Stimulated activated naive B cell treated with anti-CD40 and anti-IgM and Interleukin-4, amounts not matched to agents 10 μg/mL and 1 μg/mL and 100 μg/mL, for 72 hours (primary cell): ENCODE measurements at regions not wholly inside any gene's neighbourhood (a gene's known extent, or its start where the extent isn't known, plus 50 kb on each side); places are given as distances from the start of the nearest gene placed in this dataset.

Experiments used
- ATAC-seq, 2 donors: fragments of 150-1000 bp; cut with Tn5 transposase; replicated peaks; 2 replicates each; pipeline ENCODE4 v1.10.0; 2021; ENCODE audit warnings: moderate library complexity in 1 of 2
- DNase-seq: peaks from one replicate; pipeline ENCODE4 v3.0.0; 2021
- H3K27ac Mint-ChIP-seq: one replicate; pipeline ENCODE4 v1.8.0; 2022; ENCODE audit warnings: mild to moderate bottlenecking, mixed read lengths
- H3K27me3 Mint-ChIP-seq, 2 donors: one replicate each; pipeline ENCODE4 v1.8.0; 2022; ENCODE audit warnings: mixed read lengths in 2 of 2
- H3K36me3 Mint-ChIP-seq, 2 donors: one replicate each; pipeline ENCODE4 v1.8.0; 2022; ENCODE audit warnings: mixed read lengths in 2 of 2, mild to moderate bottlenecking in 1 of 2
- H3K4me1 Mint-ChIP-seq, 2 donors: one replicate each; pipeline ENCODE4 v1.8.0; 2022; ENCODE audit warnings: mixed read lengths in 2 of 2, mild to moderate bottlenecking in 1 of 2
- H3K4me3 Mint-ChIP-seq, 2 donors: one replicate each; pipeline ENCODE4 v1.8.0; 2022; ENCODE audit warnings: mild to moderate bottlenecking in 2 of 2, mixed read lengths in 2 of 2, moderate library complexity in 1 of 2
- H3K9me3 Mint-ChIP-seq, 2 donors: one replicate each; pipeline ENCODE4 v1.8.0; 2022; ENCODE audit warnings: mixed read lengths in 2 of 2, mild to moderate bottlenecking in 1 of 2

DNA sequence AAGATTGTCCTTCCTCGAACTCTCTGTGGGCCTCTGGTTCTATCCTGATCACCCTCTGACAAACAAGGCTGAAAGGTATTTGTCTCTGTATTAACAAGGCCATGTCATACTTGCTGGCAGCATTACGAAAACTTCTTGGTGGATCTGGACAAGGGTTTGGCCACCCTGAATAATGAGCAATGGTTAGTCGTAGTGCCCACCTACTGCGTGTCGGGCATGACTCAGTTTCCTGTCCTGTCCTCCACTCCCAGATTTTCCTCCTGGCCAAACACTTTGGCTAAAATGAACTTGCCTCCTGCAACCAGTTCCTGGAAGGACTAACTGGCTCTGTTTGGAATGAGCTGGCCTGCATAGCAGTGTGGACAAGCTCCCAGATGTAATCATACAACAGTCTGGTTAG, 198.5 kb upstream of the SMIM21 start:
- peaks cover 0 to 4% of the 10 kb centered on the region in 2 donors for H3K9me3 Mint-ChIP-seq
- ATAC-seq (no peak), DNase-seq (no peak)
- no peaks in the 10 kb centered on the region for H3K27me3 Mint-ChIP-seq
- H3K36me3 Mint-ChIP-seq: no peaks in the 10 kb centered on the region
- no peak overlapping the region for H3K27ac Mint-ChIP-seq
- H3K4me3 Mint-ChIP-seq: no peak overlapping the region
- no peaks in the 10 kb centered on the region for H3K4me1 Mint-ChIP-seq

- H3K27ac Mint-ChIP-seq: no peak overlapping the region
- DNase-seq: no peak
- ATAC-seq: no peak
- H3K4me1 Mint-ChIP-seq: no peaks in the 10 kb centered on the region
- H3K27me3 Mint-ChIP-seq: no peaks in the 10 kb centered on the region
- no peak overlapping the region for H3K4me3 Mint-ChIP-seq
- no peaks in the 10 kb centered on the region for H3K36me3 Mint-ChIP-seq
- H3K9me3 Mint-ChIP-seq: peaks cover 1 to 4% of the 10 kb centered on the region in 2 donors
Measured at GRCh38 chr18:75624869-75625268, 197.4 kb upstream of the SMIM21 start.

DNA sequence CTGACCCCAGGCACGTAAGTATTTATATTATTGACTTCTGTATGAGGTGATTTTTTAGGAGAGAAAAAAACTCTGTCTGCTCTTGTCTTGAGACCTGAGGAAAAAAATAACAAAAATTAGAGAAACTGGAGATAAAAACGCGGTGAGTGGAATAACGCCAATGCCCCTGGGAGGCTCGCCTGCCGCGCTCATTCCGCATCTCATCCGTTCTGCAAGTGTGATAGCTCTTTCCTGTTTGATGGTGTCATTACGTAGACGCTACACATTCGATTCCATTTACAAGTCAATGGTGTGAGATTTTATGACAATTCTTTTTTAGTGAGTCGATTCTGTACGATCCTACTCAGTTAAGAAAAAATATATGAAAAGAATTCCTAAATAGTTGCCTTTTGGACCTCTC, 194.3 kb upstream of the SMIM21 start:
- no peak overlapping the region for H3K4me3 Mint-ChIP-seq
- H3K27ac Mint-ChIP-seq: no peak overlapping the region
- no peaks in the 10 kb centered on the region for H3K4me1 Mint-ChIP-seq
- ATAC-seq (no peak), DNase-seq (no peak)
- peaks cover 0 to 6% of the 10 kb centered on the region in 2 donors for H3K9me3 Mint-ChIP-seq
- H3K27me3 Mint-ChIP-seq: peaks cover 0 to 5% of the 10 kb centered on the region in 2 donors
- no peaks in the 10 kb centered on the region for H3K36me3 Mint-ChIP-seq

GRCh38 chr18:75618146-75618545, 190.6 kb upstream of the SMIM21 start:
- H3K36me3 Mint-ChIP-seq: no peaks in the 10 kb centered on the region
- no peak for DNase-seq
- peaks cover 0 to 2% of the 10 kb centered on the region in 2 donors for H3K4me1 Mint-ChIP-seq
- peaks cover 0 to 5% of the 10 kb centered on the region in 2 donors for H3K27me3 Mint-ChIP-seq
- no peak for ATAC-seq
- H3K4me3 Mint-ChIP-seq: no peak overlapping the region
- H3K9me3 Mint-ChIP-seq: peaks cover 3 to 6% of the 10 kb centered on the region in 2 donors
- H3K27ac Mint-ChIP-seq: no peak overlapping the region

GRCh38 chr18:75612456-75612855, 185.0 kb upstream of the SMIM21 start:
- H3K36me3 Mint-ChIP-seq: no peaks in the 10 kb centered on the region
- no peak overlapping the region for H3K4me3 Mint-ChIP-seq
- no peak overlapping the region for H3K27ac Mint-ChIP-seq
- H3K27me3 Mint-ChIP-seq: no peaks in the 10 kb centered on the region
- peaks cover 0 to 3% of the 10 kb centered on the region in 2 donors for H3K9me3 Mint-ChIP-seq
- peaks cover 0 to 2% of the 10 kb centered on the region in 2 donors for H3K4me1 Mint-ChIP-seq
- DNase-seq (no peak), ATAC-seq (no peak)

- H3K4me1 Mint-ChIP-seq: no peaks in the 10 kb centered on the region
- no peak for ATAC-seq
- DNase-seq: no peak
- H3K9me3 Mint-ChIP-seq: no peaks in the 10 kb centered on the region
- no peak overlapping the region for H3K27ac Mint-ChIP-seq
- H3K27me3 Mint-ChIP-seq: no peaks in the 10 kb centered on the region
- H3K36me3 Mint-ChIP-seq: no peaks in the 10 kb centered on the region
- H3K4me3 Mint-ChIP-seq: no peak overlapping the region
Measured at GRCh38 chr18:75607701-75608100, 180.2 kb upstream of the SMIM21 start.

- Mint-ChIP-seq H3K27ac (no peak overlapping the region), H3K4me1 (no peaks in the 10 kb centered on the region), H3K27me3 (no peaks in the 10 kb centered on the region), H3K36me3 (no peaks in the 10 kb centered on the region), H3K4me3 (no peak overlapping the region), H3K9me3 (peaks cover 10 to 17% of the 10 kb centered on the region in 2 donors)
- DNase-seq: no peak
- ATAC-seq: no peak
Measured at GRCh38 chr18:75592527-75592926, 165.0 kb upstream of the SMIM21 start.

DNA sequence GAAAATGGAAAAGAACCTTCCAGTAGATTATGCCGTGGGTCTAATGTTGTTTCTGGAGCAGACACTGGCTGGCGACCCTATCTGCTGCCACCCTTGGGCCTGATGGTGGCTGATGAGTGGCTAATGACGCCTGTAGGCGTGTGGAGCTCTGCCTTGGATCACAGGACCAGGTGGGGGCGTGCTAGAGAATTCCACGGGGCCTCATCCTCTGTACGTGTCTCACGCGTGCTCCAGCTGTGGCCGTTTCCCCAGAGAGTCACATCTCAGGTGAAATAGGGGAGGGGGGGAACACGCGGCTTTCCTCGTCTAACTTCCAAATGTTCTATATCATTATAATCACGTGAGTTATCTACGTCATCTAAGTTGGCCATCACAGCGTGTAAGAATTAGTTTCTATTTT, 160.9 kb upstream of the SMIM21 start:
- Mint-ChIP-seq H3K27me3 (no peaks in the 10 kb centered on the region), H3K4me1 (no peaks in the 10 kb centered on the region), H3K27ac (no peak overlapping the region), H3K36me3 (no peaks in the 10 kb centered on the region), H3K4me3 (no peak overlapping the region), H3K9me3 (peaks cover 5 to 12% of the 10 kb centered on the region in 2 donors)
- ATAC-seq (no peak), DNase-seq (no peak)

DNA sequence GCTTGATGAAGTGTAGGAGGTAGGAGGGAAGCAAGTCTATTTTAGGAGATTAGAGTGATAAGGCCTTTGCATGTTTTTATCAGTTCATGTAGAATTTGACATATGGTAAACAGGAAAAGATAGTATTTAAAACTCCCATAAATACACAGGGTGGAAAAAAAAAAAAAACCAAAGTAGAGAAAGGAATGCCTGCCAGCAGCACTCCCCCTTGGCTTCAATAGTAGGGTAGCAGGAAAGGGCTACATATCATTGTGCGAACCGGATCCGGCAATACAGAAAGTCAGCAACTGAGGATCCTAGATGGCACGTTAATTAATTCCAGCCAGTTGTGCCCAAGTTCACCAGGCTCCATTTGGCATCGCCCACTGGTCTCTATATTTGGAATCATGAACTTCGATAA, 159.6 kb upstream of the SMIM21 start:
- no peaks in the 10 kb centered on the region for H3K4me1 Mint-ChIP-seq
- peaks cover 3 to 5% of the 10 kb centered on the region in 2 donors for H3K9me3 Mint-ChIP-seq
- no peaks in the 10 kb centered on the region for H3K36me3 Mint-ChIP-seq
- H3K27ac Mint-ChIP-seq: no peak overlapping the region
- no peak overlapping the region for H3K4me3 Mint-ChIP-seq
- ATAC-seq (no peak), DNase-seq (no peak)
- H3K27me3 Mint-ChIP-seq: no peaks in the 10 kb centered on the region

DNA sequence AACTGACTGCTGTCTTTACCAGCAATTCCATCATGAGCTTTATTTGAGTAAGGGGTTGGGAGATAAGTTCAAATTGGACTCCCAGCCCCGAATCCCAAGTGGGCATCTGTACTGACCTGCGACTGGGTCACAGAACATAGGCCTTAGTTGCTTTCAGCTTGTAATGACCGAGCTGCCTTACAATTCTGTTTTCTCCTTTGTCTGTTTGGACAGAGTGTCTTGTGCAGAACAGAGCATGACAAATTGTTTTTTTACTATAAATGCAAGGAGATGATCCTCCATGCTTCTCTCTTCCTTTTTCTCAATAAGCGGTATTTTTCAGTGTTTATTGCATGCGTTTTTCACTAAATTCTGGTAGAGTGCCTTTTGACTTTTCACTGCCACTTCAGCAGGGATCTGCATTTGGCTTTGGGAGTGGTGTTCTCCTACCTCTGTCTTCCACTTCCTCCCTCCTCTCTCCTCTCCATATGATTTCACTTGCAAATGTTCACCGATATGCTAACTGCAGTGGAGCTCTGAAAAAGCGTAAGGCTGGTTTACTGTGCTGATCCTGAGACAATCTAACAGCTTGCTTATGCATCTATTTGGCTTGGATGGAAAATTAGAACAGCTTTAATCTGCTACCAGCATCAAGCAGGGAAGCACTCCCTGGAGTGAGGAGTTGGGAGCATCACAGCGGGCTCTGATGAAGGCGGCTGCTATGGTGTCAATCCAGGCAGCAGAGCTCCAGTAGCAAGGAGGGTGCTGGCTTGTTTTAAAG, 158.8 kb upstream of the SMIM21 start:
- H3K4me1 Mint-ChIP-seq: no peaks in the 10 kb centered on the region
- no peaks in the 10 kb centered on the region for H3K27me3 Mint-ChIP-seq
- H3K27ac Mint-ChIP-seq: no peak overlapping the region
- ATAC-seq (no peak), DNase-seq (no peak)
- no peak overlapping the region for H3K4me3 Mint-ChIP-seq
- no peaks in the 10 kb centered on the region for H3K36me3 Mint-ChIP-seq
- H3K9me3 Mint-ChIP-seq: peaks cover 3 to 5% of the 10 kb centered on the region in 2 donors

- H3K4me3 Mint-ChIP-seq: no peak overlapping the region
Measured at GRCh38 chr18:75582940-75583339, 155.4 kb upstream of the SMIM21 start.

GRCh38 chr18:75582406-75582821, 154.9 kb upstream of the SMIM21 start:
- H3K27me3 Mint-ChIP-seq: no peaks in the 10 kb centered on the region
- DNase-seq (no peak), ATAC-seq (no peak)
- peaks cover 0 to 1% of the 10 kb centered on the region in 2 donors for H3K9me3 Mint-ChIP-seq
- H3K27ac Mint-ChIP-seq: no peak overlapping the region
- H3K36me3 Mint-ChIP-seq: no peaks in the 10 kb centered on the region
- H3K4me1 Mint-ChIP-seq: no peaks in the 10 kb centered on the region
- no peak overlapping the region for H3K4me3 Mint-ChIP-seq

More at GRCh38 chr18:75582940-75583339, 155.4 kb upstream of the SMIM21 start:
- DNase-seq (no peak), ATAC-seq (no peak)
- Mint-ChIP-seq H3K27me3 (no peaks in the 10 kb centered on the region), H3K27ac (no peak overlapping the region), H3K9me3 (peaks cover 0 to 1% of the 10 kb centered on the region in 2 donors), H3K4me1 (no peaks in the 10 kb centered on the region), H3K36me3 (no peaks in the 10 kb centered on the region)

DNA sequence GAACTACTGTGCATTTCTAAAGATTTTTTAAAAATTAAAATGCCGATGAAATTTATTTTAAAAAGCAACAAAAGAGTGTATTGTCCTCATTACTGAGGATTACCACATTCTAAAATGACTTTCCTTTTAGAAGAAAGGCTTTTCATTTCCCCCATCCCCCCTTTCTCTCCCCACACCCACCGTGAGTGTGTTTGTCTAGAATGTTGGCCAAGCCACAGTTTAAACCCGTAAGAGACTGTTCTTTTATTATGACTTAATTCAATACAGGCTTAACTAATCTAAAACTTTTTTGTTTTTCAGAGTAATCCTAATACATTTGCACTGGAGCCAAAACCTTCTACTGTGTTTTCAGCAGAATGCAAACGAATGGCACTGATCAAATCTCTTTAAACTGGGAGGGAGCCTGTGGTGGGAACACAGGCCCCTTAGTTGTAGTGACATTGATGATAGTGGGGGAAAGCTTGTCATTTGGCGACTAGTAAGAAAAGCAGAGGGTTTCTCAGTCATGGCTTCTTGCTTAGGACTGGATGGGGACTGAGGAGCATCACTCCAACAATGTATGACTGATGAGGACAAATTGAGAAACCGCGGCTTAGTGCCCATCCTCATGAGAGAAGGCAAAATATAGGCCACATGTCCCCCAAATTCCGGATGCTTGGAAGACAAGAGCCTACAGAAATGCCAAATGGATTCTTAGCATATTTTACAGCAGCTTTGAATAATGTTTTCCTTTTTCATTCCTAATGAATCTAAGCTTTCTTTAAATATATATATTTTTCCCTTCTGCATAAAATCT, 154.0 kb upstream of the SMIM21 start:
- no peaks in the 10 kb centered on the region for H3K36me3 Mint-ChIP-seq
- ATAC-seq (no peak), DNase-seq (no peak)
- no peak overlapping the region for H3K27ac Mint-ChIP-seq
- no peak overlapping the region for H3K4me3 Mint-ChIP-seq
- H3K4me1 Mint-ChIP-seq: no peaks in the 10 kb centered on the region
- H3K27me3 Mint-ChIP-seq: no peaks in the 10 kb centered on the region
- peaks cover 0 to 1% of the 10 kb centered on the region in 2 donors for H3K9me3 Mint-ChIP-seq

GRCh38 chr18:75574187-75574586, 146.7 kb upstream of the SMIM21 start:
- ATAC-seq: no peak

GRCh38 chr18:75563150-75563549, 135.6 kb upstream of the SMIM21 start:
- Mint-ChIP-seq H3K27ac (no peak overlapping the region), H3K27me3 (peaks cover 0 to 3% of the 10 kb centered on the region in 2 donors), H3K4me1 (no peaks in the 10 kb centered on the region), H3K9me3 (no peaks in the 10 kb centered on the region), H3K4me3 (no peak overlapping the region), H3K36me3 (no peaks in the 10 kb centered on the region)
- ATAC-seq (no peak), DNase-seq (no peak)

More at GRCh38 chr18:75574187-75574586, 146.7 kb upstream of the SMIM21 start:
- no peak overlapping the region for H3K4me3 Mint-ChIP-seq
- H3K27me3 Mint-ChIP-seq: no peaks in the 10 kb centered on the region
- DNase-seq: no peak
- H3K27ac Mint-ChIP-seq: no peak overlapping the region
- no peaks in the 10 kb centered on the region for H3K4me1 Mint-ChIP-seq
- H3K36me3 Mint-ChIP-seq: no peaks in the 10 kb centered on the region
- peaks cover 2 to 4% of the 10 kb centered on the region in 2 donors for H3K9me3 Mint-ChIP-seq
